ENCODE measurements at regions not wholly inside any gene's neighbourhood (a gene's known extent, or its start where the extent isn't known, plus 50 kb on each side); places are given as distances from the start of the nearest gene placed in this dataset.

GRCh38 chr3:87127281-87127680 lies 99.8 kb upstream of the CHMP2B start:
- intact Hi-C loops (cut with micrococcal nuclease) = no loop called here
- Histone ChIP-seq H3K9ac (ENCODE audit: low read length) (no peak overlapping the region), H3K4me2 (replicated peaks; ENCODE audit: low read depth, low read length, poor library complexity, severe bottlenecking) (no peak overlapping the region), H3K9me3 (ENCODE audit: control extremely low read depth in 1 of 3, control insufficient read depth in 2 of 3, insufficient read depth in 1 of 3, low read length in 2 of 3) (no peaks in the 10 kb centered on the region), H3K4me3 (ENCODE audit: control extremely low read depth in 1 of 5, extremely low read depth in 1 of 5, insufficient read depth in 1 of 5, low read depth in 2 of 5, low read length in 4 of 5) (no peak overlapping the region), H3K36me3 (replicated peaks in 1 of 2; ENCODE audit: control extremely low read depth in 1 of 2, control insufficient read depth in 1 of 2, extremely low read depth in 1 of 2, insufficient read depth in 2 of 2, low read length in 1 of 2) (no peaks in the 10 kb centered on the region), H3K27me3 (replicated peaks in 1 of 4; ENCODE audit: control extremely low read depth in 1 of 4, control insufficient read depth in 3 of 4, insufficient read depth in 4 of 4, low read length in 3 of 4) (no peaks in the 10 kb centered on the region), H4K20me1 (ENCODE audit: control insufficient read depth, insufficient read depth, low read length, poor library complexity, severe bottlenecking) (no peaks in the 10 kb centered on the region), H3K79me2 (ENCODE audit: control insufficient read depth, insufficient read depth, low read length) (no peaks in the 10 kb centered on the region), H2AFZ (ENCODE audit: insufficient read depth, low read depth, low read length, poor library complexity, severe bottlenecking) (no peak overlapping the region), H3K27ac (ENCODE audit: low read length in 2 of 2) (no peak overlapping the region), H3K4me1 (ENCODE audit: control insufficient read depth in 2 of 2, insufficient read depth in 2 of 2, low read length in 2 of 2) (no peaks in the 10 kb centered on the region)
- Mint-ChIP-seq H3K27me3 (no peaks in the 10 kb centered on the region), H3K27ac (no peak overlapping the region), H3K4me1 (no peaks in the 10 kb centered on the region), H3K9me3 (ENCODE audit: insufficient read depth) (no peaks in the 10 kb centered on the region), H3K4me3 (no peak overlapping the region)
- WGBS (ENCODE audit: insufficient coverage) = 100% methylated on average over 1 of the region's 6 CpGs
- ChIA-PET POLR2A (no interaction called here), CTCF (no interaction called here)
- no peak for TF ChIP-seq CTCF (IDR thresholded peaks at IDR 0.05)
- TF ChIP-seq EZH2 (IDR thresholded peaks at IDR 0.05; ENCODE audit: borderline replicate concordance, insufficient read depth, low read depth, low read length, poor library complexity, severe bottlenecking) = no peak
- ATAC-seq (ENCODE audit: low read depth) (no peak), DNase-seq (no peak)

GRCh38 chr3:87126321-87126720 lies 100.8 kb upstream of the CHMP2B start:
- CTCF ChIA-PET = no interaction called here

More at GRCh38 chr3:87126321-87126720, 100.8 kb upstream of the CHMP2B start:
- 100% methylated on average over 1 of the region's 4 CpGs for WGBS (ENCODE audit: insufficient coverage)
- Histone ChIP-seq H4K20me1 (ENCODE audit: control insufficient read depth, insufficient read depth, low read length, poor library complexity, severe bottlenecking) (no peaks in the 10 kb centered on the region), H3K36me3 (replicated peaks in 1 of 2; ENCODE audit: control extremely low read depth in 1 of 2, control insufficient read depth in 1 of 2, extremely low read depth in 1 of 2, insufficient read depth in 2 of 2, low read length in 1 of 2) (no peaks in the 10 kb centered on the region), H3K9me3 (ENCODE audit: control extremely low read depth in 1 of 3, control insufficient read depth in 2 of 3, insufficient read depth in 1 of 3, low read length in 2 of 3) (no peaks in the 10 kb centered on the region), H3K79me2 (ENCODE audit: control insufficient read depth, insufficient read depth, low read length) (no peaks in the 10 kb centered on the region), H3K4me1 (ENCODE audit: control insufficient read depth in 2 of 2, insufficient read depth in 2 of 2, low read length in 2 of 2) (no peaks in the 10 kb centered on the region), H3K27ac (ENCODE audit: low read length in 2 of 2) (no peak overlapping the region), H3K4me3 (ENCODE audit: control extremely low read depth in 1 of 5, extremely low read depth in 1 of 5, insufficient read depth in 1 of 5, low read depth in 2 of 5, low read length in 4 of 5) (no peak overlapping the region), H3K27me3 (replicated peaks in 1 of 4; ENCODE audit: control extremely low read depth in 1 of 4, control insufficient read depth in 3 of 4, insufficient read depth in 4 of 4, low read length in 3 of 4) (no peaks in the 10 kb centered on the region), H3K9ac (ENCODE audit: low read length) (no peak overlapping the region), H2AFZ (ENCODE audit: insufficient read depth, low read depth, low read length, poor library complexity, severe bottlenecking) (no peak overlapping the region), H3K4me2 (replicated peaks; ENCODE audit: low read depth, low read length, poor library complexity, severe bottlenecking) (no peak overlapping the region)
- POLR2A ChIA-PET = no interaction called here
- Mint-ChIP-seq H3K27me3 (no peaks in the 10 kb centered on the region), H3K9me3 (ENCODE audit: insufficient read depth) (no peaks in the 10 kb centered on the region), H3K4me1 (no peaks in the 10 kb centered on the region), H3K27ac (no peak overlapping the region), H3K4me3 (no peak overlapping the region)
- no peak for TF ChIP-seq CTCF (IDR thresholded peaks at IDR 0.05)
- TF ChIP-seq EZH2 (IDR thresholded peaks at IDR 0.05; ENCODE audit: borderline replicate concordance, insufficient read depth, low read depth, low read length, poor library complexity, severe bottlenecking) = no peak
- intact Hi-C loops (cut with micrococcal nuclease) = no loop called here
- DNase-seq = no peak
- ATAC-seq (ENCODE audit: low read depth) = no peak
